IMR-90 (cell line): ENCODE measurements at regions not wholly inside any gene's neighbourhood (a gene's known extent, or its start where the extent isn't known, plus 50 kb on each side); places are given as distances from the start of the nearest gene placed in this dataset.
"Not testable (repeated sequence)": the region's sequence is repeated elsewhere in the genome, so short reads cannot be mapped to it uniquely, and the experiment has no call there.

Experiments used
- CHD1 ChIP-seq: IDR thresholded peaks from 2 replicates; pipeline ENCODE4 v1.6.1; 2012; ENCODE audit warnings: low read depth, low read length, improper control_type of control experiment
- CTCF ChIP-seq: conservative IDR thresholded peaks from 2 replicates; pipeline ENCODE4 v1.5.1; 2012; ENCODE audit warnings: mild to moderate bottlenecking, low read depth, low read length, improper control_type of control experiment
- ELK1 ChIP-seq: fragments of 150-350 bp; IDR thresholded peaks from 2 replicates; pipeline ENCODE4 v1.6.1; 2016; ENCODE audit warnings: low read depth, mild to moderate bottlenecking, low read length, moderate library complexity, borderline replicate concordance
- FOS ChIP-seq: fragments of 150-350 bp; IDR thresholded peaks from 2 replicates; pipeline ENCODE4 v1.6.1; 2016; ENCODE audit warnings: low read depth, low read length
- MXI1 ChIP-seq: IDR thresholded peaks from 2 replicates; pipeline ENCODE4 v1.6.1; 2012; ENCODE audit warnings: low read depth, mild to moderate bottlenecking, low read length, moderate library complexity, borderline replicate concordance
- POLR2A ChIP-seq: IDR thresholded peaks from 2 replicates; pipeline ENCODE4 v1.6.1; 2012; ENCODE audit warnings: mild to moderate bottlenecking, low read depth, low read length
- RAD21 ChIP-seq: IDR thresholded peaks from 2 replicates; pipeline ENCODE4 v1.6.1; 2012; ENCODE audit warnings: low read length, improper control_type of control experiment
- RCOR1 ChIP-seq: IDR thresholded peaks from 2 replicates; pipeline ENCODE4 v1.6.1; 2012; ENCODE audit warnings: mild to moderate bottlenecking, low read length, improper control_type of control experiment; ENCODE audit not compliant: insufficient replicate concordance
- RFX5 ChIP-seq: IDR thresholded peaks from 2 replicates; pipeline ENCODE4 v1.8.0; 2012; ENCODE audit warnings: low read depth, mild to moderate bottlenecking, low read length, moderate library complexity
- TF ChIP-seq, protein P1 (sequence below): fragments of 150-350 bp; IDR thresholded peaks from 2 replicates; pipeline ENCODE4 v1.6.1; 2017; ENCODE audit warnings: mild to moderate bottlenecking, antibody characterized with exemption, low read length, low read depth

- not testable (repeated sequence) for TF ChIP-seq RCOR1, POLR2A, CTCF, RAD21, CHD1, ELK1, RFX5, FOS, MXI1
- TF ChIP-seq, protein P1, sequence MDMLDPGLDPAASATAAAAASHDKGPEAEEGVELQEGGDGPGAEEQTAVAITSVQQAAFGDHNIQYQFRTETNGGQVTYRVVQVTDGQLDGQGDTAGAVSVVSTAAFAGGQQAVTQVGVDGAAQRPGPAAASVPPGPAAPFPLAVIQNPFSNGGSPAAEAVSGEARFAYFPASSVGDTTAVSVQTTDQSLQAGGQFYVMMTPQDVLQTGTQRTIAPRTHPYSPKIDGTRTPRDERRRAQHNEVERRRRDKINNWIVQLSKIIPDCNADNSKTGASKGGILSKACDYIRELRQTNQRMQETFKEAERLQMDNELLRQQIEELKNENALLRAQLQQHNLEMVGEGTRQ, result not testable (repeated sequence)
Measured at GRCh38 chr2:110315054-110315820, 102.9 kb upstream of the MTLN start.
